Peyer's patch (tissue), 4 donors: ENCODE measurements at regions not wholly inside any gene's neighbourhood (a gene's known extent, or its start where the extent isn't known, plus 50 kb on each side); places are given as distances from the start of the nearest gene placed in this dataset.
A peak's percentile ranks its signal among the peaks of the same experiment; 100 is the strongest.

Source experiments
- DNase-seq, 3 donors: peaks; one replicate each; pipeline ENCODE4 v3.0.0-alpha.2; 2017 to 2019
- H3K27ac ChIP-seq, 4 donors: fragments of 200-600 bp; sonication (generic); one replicate each; pipeline ENCODE4 v1.5.1; 2016 to 2019
- H3K27me3 ChIP-seq, 2 donors: fragments of 200-600 bp; sonication (generic); one replicate each; pipeline ENCODE4 v1.5.1; 2019
- H3K36me3 ChIP-seq, 3 donors: fragments of 200-600 bp; sonication (generic); one replicate each; pipeline ENCODE4 v1.5.1; 2016 to 2019
- H3K4me1 ChIP-seq, 4 donors: fragments of 200-600 bp; sonication (generic); one replicate each; pipeline ENCODE4 v1.5.1; 2016 to 2019
- H3K4me3 ChIP-seq, 4 donors: fragments of 200-600 bp; sonication (generic); 1 replicate in 3 of 4; 2 replicates in 1 of 4; pipeline ENCODE4 v1.5.1; 2016 to 2019; ENCODE audit warnings: mild to moderate bottlenecking in 1 of 4
- H3K9me3 ChIP-seq, 4 donors: fragments of 200-600 bp; sonication (generic); one replicate each; pipeline ENCODE4 v1.5.1; 2016 to 2019; ENCODE audit warnings: mild to moderate bottlenecking in 1 of 4
- POLR2A ChIP-seq, 2 donors: fragments of 450-650 bp; IDR thresholded peaks; one replicate each; pipeline ENCODE4 v1.5.1; 2017; ENCODE audit warnings: antibody characterized with exemption in 2 of 2, mild to moderate bottlenecking in 2 of 2, moderate library complexity in 2 of 2
- TF ChIP-seq, protein P1 (sequence below), 6 experiments: fragments of 450-650 bp in 4 of 6; fragments of 200-600 bp in 2 of 6; sonication (generic) in 1 of 6; IDR thresholded peaks; one replicate each; pipeline ENCODE4 v1.5.1; 2017 to 2019; ENCODE audit warnings: antibody characterized with exemption in 6 of 6, mild to moderate bottlenecking in 3 of 6, moderate library complexity in 1 of 6

DNA sequence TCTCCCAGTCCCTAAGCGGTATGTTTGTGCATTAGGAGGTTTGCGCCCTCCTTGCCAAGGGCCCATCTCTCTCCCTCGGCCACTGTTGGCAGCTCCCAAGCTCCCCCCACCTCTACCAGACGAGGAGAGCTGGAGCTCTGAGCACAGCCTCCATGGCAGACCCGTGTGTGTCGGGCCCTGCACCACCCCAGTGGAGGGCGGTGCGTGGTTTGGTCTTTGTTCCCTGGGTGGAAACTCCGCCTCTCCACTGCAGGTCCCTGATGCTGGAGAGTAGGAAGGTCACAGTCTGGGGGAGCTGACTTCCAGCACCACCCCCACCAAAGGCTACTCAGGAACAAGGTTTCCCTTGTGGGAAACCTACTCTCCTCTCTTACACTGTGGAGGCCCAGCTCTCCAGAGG, 162.6 kb upstream of the FHL2 start:
- H3K4me3 ChIP-seq: no peak overlapping the region
- no peak overlapping the region for H3K27ac ChIP-seq
- H3K36me3 ChIP-seq: no peaks in the 10 kb centered on the region
- TF ChIP-seq, protein P1, sequence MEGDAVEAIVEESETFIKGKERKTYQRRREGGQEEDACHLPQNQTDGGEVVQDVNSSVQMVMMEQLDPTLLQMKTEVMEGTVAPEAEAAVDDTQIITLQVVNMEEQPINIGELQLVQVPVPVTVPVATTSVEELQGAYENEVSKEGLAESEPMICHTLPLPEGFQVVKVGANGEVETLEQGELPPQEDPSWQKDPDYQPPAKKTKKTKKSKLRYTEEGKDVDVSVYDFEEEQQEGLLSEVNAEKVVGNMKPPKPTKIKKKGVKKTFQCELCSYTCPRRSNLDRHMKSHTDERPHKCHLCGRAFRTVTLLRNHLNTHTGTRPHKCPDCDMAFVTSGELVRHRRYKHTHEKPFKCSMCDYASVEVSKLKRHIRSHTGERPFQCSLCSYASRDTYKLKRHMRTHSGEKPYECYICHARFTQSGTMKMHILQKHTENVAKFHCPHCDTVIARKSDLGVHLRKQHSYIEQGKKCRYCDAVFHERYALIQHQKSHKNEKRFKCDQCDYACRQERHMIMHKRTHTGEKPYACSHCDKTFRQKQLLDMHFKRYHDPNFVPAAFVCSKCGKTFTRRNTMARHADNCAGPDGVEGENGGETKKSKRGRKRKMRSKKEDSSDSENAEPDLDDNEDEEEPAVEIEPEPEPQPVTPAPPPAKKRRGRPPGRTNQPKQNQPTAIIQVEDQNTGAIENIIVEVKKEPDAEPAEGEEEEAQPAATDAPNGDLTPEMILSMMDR (IDR thresholded peaks at IDR 0.05): no peak
- no peak for TF ChIP-seq POLR2A (IDR thresholded peaks at IDR 0.05)
- no peaks in the 10 kb centered on the region for H3K9me3 ChIP-seq
- DNase-seq: peak in 1 of 3 donors; percentile 27
- H3K27me3 ChIP-seq: no peaks in the 10 kb centered on the region
- H3K4me1 ChIP-seq: no peaks in the 10 kb centered on the region

DNA sequence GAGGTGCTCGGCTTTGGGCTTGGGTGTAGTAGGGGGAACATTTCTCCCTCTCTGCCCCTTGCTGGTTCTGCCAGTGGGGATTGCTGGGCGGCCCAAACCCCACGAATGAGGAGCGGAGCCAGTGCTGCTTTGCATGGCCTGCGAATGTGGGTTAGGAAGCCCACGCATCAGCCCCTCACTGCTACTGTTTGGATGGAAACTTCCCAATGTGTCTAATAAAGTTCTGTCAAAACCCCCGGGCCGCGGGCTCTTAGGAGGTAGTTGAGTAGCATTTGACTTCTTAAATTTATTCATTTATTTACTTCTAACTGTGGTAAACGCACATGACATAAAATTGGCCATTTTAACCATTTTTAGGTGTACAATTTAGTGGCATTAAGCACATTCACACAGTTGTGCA, 161.3 kb upstream of the FHL2 start:
- Histone ChIP-seq H3K9me3 (no peaks in the 10 kb centered on the region), H3K4me1 (no peaks in the 10 kb centered on the region), H3K27me3 (no peaks in the 10 kb centered on the region), H3K4me3 (no peak overlapping the region), H3K27ac (no peak overlapping the region), H3K36me3 (no peaks in the 10 kb centered on the region)
- TF ChIP-seq, protein P1 (IDR thresholded peaks at IDR 0.05): no peak
- no peak for DNase-seq

DNA sequence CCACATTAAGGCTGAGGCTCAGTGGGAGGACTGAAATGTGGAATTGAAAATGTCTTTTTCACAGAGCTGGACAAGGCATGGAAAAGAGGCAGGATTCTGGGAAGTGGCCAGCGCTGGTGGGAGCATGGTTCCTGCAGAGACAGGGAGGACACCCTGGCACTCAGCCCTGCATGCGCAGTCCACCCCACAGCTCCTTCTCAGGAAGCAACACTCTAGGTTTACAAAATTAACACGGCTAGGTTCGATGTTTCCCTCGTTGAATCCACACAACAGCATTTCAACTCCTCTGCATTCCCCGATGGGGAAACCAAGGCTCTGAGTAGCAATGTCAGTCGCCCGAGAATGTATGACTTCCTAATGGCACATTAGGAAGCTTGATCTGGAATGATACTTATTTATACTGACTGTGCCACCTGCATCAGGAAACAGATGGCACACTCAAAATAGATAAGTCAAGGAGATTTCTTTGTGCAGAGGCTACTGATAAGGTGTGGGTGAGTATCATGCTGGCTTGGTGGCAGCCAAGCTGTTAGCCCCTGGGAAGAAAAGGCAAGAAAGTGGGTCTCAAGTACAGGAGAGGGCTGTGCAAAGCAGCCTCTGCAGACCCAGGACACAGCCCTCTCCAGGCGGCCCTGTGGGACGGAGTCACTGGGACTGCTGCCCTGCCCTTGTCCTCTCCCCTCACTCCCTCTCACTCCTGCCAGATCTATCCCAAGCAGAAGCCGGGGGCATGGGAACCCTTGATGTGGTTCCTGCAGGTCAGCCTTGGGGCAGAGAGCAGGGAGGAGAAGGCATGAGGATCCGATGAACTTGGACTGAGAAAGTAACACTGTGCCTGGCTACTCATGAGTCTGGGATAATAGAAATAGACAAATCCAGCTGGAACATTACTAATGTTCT, 158.4 kb upstream of the FHL2 start:
- TF ChIP-seq, protein P1 (IDR thresholded peaks at IDR 0.05): no peak
- TF ChIP-seq POLR2A (IDR thresholded peaks at IDR 0.05): no peak
- H3K27me3 ChIP-seq: no peaks in the 10 kb centered on the region
- no peaks in the 10 kb centered on the region for H3K9me3 ChIP-seq
- DNase-seq: peak in 1 of 3 donors; percentile 42
- no peaks in the 10 kb centered on the region for H3K4me1 ChIP-seq
- no peak overlapping the region for H3K27ac ChIP-seq
- no peak overlapping the region for H3K4me3 ChIP-seq
- H3K36me3 ChIP-seq: no peaks in the 10 kb centered on the region

DNA sequence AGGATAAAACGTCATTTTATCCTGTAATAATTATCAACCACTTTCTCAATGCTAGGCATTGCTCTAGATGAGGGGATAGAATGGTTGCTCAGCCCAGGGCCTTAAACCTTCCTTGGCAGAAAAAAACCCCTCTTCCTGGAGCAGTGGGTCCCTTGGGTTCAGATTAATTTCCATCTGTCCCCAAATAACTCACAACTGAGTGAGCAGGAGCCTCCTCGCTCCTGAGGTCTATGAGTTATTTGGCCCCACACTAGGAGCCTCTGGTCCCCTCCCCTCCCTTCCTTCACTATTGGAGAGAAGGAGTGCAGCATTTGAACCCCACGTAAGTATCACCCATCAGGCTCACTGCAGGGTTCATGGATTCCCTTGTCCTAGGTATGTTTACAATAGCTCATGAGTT, 157.5 kb upstream of the FHL2 start:
- DNase-seq: no peak
- TF ChIP-seq, protein P1 (IDR thresholded peaks at IDR 0.05): no peak
- TF ChIP-seq POLR2A (IDR thresholded peaks at IDR 0.05): no peak
- Histone ChIP-seq H3K27me3 (no peaks in the 10 kb centered on the region), H3K36me3 (no peaks in the 10 kb centered on the region), H3K4me1 (no peaks in the 10 kb centered on the region), H3K4me3 (no peak overlapping the region), H3K27ac (no peak overlapping the region), H3K9me3 (no peaks in the 10 kb centered on the region)

DNA sequence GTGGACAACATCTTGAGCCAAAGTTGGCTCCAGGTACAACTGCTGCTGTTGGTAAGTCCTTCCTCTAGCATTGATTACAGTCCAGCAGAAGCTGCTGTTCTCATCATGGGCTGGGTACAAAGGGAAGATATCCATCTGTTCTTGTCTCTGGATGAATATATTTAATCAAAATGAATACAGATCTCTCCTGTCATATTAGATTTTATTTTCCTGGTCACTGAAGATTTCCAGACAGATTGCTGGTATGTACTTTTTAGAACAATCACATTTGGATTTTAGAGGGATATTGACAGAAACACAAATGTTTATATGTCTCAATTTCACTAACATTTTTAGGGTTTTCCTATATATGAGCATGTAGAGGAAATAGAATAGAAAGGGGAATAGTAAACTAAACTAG, 155.4 kb upstream of the FHL2 start:
- no peak overlapping the region for H3K4me3 ChIP-seq
- no peaks in the 10 kb centered on the region for H3K9me3 ChIP-seq
- TF ChIP-seq, protein P1 (IDR thresholded peaks at IDR 0.05): no peak
- TF ChIP-seq POLR2A (IDR thresholded peaks at IDR 0.05): no peak
- no peak for DNase-seq
- H3K4me1 ChIP-seq: no peaks in the 10 kb centered on the region
- H3K36me3 ChIP-seq: no peaks in the 10 kb centered on the region
- no peaks in the 10 kb centered on the region for H3K27me3 ChIP-seq
- H3K27ac ChIP-seq: no peak overlapping the region
